DMS53 (cell line): ENCODE measurements at regions not wholly inside any gene's neighbourhood (a gene's known extent, or its start where the extent isn't known, plus 50 kb on each side); places are given as distances from the start of the nearest gene placed in this dataset.
A peak's percentile ranks its signal among the peaks of the same experiment; 100 is the strongest.

Experiments used
- DNase-seq: peaks from one replicate; lab custom pipeline; 2025; lab: John Stamatoyannopoulos, UW

DNA sequence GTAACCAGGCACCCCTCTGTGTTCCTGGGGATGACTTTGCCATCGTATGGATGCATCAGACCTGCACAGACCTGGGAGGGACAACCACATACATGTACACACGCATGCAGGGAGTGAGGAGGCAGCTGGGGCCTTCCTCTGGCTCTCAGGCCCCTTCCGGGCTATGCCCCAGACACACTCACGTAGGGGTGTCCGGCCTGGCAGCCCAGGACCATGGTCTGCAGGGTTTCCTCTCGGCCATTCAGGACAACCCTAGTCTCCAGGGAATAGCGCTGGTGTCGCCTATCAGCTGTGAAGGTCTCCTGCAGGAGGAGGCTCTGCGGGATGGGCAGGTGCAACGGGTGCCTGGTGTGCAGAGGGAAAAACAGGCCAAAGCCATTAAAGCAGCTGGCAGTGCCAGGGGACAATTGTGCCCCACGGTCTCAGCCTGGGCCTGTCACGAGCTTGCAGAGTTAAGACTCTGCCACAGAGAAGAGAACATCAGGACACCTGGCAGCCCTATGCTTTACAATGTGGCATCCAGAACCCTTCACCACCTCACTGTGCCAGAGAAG, 101.4 kb downstream of the RMI2 start:
- peak; percentile 8 for DNase-seq

DNA sequence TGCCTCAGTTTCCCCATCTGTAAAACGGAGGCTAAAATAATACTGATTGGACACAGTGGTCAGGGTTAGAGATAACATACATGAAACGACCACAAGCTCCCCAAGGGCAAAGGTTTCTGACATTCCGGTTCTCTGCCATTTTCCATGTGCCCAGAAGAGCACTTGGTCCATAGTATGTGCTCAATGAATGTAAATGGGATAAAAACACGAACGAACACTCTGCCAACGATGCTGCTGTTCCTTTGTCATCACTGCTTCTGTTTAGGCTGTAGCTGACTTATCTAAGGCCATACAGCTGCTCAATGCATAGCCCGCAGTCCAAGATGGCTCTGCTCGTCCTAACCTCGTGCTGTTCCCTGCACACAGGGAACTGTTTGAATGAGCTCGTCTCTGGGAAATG, 102.0 kb downstream of the RMI2 start:
- DNase-seq, result no peak

DNA sequence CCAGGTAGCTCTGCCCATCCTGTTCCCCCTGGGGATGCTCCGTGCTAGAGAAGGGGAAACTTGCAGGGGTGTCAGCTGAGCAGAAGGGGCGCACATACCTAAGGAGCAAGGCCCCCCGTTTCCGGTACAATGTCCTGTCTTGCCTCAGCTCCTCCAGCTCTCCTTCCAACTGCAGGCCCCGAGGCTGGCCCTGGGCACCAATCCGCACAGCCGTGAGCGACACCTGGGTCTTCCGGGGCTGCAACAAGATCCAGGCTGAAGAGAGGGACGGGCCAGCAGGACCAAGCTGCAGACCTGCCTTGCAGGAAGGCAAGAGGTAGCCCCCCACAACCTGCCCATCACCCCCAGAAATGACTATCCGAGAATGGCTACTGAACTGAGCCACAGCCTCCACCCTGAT, 102.6 kb downstream of the RMI2 start:
- DNase-seq, result no peak

DNA sequence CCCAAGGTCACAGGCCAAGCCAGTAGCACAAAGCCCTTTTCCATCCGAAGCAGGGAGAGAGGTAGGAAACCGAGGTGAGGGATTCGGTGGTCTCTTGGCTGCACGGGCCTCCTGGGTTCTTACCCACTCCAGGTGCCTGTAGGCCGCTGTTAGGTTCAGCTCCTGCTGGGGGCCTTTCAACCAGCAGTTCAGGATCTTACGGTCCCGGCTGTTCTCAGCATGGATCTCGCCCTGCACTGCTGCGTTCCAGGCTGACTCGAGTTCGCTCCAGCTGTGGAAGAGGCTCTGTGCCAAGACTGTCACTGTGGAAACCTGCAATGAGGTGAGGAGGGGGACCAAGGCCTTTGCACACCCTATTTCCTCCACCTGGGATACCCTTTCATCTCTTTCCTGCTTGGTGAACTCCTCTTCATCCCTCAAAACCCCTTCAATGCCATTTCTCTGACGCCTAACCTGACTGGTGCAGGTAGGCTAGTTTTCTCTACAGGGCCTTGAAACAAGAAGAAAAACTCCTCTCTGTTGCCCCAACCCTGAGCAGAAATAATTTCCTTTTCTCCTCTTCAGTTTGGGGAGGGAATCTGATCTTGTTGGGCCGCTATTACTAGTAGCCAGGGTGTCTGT, 103.6 kb downstream of the RMI2 start:
- DNase-seq, result no peak

DNA sequence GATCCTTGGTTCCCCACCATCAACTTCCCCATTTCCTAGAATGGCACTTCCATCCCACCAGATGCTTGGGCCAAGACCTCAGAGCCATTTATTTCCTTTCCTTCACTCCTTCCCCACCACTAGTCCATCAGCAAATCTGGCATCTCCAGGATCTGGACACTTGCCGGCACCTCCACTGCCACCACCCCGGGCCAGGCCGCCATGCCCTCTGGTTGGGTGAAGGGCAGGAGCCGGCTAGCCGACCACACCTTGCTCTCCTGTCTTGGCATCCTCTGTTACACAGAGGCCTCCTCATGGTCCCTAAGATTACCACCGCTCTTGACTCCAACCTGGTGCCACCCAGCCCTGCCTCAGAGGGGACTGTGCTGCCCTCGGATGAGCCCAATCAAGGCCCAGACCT, 104.5 kb downstream of the RMI2 start:
- DNase-seq, result no peak

DNA sequence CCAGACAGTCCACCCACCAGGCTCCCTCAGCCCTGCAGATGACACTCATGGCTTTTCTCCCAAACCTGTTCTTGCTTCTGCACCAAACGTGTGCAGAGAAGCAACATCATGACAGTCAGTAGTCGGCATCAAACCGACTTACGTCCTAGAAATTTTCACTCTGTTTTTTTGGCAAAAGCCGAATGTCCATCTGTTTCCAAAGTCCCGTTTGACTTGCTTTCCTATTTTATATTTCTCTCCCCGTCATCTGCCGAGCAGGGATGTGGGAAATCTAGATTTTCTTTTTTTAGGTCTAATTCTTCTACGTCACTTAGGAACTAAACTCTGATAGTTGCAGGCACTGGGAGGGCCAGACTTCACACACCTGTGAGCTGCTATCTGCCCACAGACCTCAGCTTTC, 104.9 kb downstream of the RMI2 start:
- DNase-seq, result no peak

DNA sequence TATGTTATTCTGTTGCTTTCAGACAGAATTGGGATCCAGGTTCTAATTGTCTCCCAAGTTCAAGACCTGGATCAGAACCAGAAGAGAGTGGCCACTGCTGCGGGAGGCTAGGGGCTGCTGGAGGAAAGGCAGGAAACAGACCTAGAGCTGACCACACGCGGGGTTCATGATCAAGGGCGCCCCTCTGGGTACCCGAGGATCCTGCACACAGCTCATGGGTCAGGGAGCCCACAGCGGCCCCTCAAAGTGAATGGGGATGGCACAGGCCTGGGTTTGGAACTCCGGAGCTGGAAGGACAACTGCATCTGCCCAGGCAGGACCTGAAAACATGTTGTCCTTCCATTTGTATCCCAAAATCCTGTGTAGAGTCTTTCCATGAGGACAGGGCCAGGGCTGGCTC, 107.0 kb downstream of the RMI2 start:
- DNase-seq, result no peak

DNA sequence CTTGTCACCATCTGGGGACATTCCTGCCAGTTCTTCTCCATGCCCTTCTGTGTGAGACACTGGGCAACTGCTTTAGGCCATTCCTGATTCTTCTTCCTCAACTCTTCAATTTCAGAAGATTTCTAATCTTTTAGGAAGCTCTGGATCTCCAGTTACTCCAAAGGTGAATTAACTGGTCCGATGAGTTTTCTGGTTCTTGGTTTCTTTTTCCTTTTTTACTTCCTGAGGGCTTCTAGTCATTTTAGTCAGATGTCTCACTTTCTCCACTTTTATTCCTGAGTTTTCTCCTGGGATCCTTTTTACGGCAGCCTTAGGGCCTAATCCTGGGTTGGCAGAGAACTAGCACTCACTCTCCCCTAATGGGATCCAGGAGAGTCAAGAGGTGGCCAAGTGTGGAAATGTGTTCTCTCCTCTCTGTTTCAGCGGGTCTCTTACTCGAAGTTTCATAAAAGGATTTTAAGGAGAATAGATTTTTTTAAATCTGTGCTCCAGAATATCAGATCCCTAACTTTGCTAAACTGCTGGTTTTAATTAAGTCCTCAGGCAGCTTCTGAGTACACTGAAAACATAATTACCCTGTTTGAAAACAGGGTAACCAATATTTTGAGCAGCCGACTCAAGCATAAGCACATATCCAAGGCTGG, 107.6 kb downstream of the RMI2 start:
- no peak for DNase-seq

DNA sequence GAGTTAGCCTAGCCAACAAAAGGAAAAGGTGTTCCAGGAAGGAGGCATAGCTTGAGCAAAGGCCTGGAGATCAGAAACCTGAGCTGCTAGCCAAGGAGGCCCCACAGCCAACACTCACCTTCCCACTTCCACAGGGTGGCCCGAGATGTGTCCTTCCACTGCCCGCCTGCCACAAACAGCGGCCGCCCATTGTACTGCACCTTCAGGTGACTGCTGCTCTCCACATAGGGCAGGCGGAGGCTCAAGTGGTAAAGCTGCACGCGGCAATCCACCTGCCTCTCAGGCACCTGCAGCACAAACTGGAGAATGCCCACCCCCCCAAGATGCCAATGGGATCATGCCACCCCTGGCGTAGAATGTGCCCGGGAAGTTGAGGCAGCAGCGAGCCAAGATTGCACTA, 111.5 kb downstream of the RMI2 start:
- peak; percentile 5 for DNase-seq

DNA sequence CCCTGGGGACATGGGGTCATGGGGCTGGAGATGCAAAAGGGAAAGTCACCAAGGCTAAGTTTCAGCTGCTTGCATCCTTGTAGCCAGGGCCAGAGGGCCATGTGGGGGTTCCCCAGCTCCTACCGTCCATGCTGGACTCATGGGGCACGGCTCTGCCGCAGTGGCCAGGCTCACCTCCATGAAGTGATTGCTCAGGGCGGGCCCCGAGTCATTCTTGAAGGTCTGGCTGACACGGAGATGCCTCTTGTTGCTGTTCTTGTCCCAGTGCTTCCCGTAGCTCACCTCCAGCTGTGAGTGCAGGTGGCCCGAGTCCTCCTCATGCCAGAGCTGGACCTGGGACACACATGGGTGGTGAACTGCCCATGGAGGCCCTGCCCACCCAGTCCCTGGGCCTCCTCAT, 114.5 kb downstream of the RMI2 start:
- DNase-seq, result no peak

DNA sequence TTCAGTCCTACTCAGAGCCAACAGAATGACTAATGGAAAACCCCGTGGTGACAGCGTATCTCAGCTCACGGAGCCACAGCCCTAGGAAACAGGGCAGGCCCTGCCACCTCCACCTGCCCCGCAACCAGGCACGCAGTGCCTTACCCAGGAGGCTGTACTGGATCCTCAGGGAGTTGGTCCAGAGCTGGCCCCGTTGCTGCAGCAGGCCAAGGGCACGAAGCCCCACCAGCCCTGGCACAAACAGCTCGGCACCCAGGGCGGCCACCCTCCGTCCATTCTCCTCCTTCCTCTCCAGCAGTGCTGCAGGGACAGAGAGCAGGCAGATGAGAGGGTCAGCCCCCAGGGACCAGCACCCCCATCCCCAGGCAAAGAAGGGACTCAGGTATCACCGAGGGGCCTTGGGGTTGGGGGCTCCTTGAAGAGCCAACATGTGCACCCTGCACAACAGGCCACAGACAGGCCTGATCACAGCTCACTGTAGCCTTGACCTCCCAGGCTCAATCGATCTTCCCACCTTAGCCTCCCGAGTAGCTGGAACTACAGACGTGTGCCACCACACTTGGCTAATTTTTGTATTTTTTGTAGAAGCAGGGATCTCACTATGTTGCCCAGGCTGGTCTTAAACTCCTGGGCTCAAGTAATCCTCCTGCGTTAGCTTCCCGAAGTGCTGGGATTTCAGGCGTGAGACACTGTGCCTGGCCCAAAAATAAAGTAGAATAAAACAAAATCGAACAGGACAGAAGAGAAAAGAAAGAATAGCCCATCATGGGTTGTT, 115.7 kb downstream of the RMI2 start:
- no peak for DNase-seq

DNA sequence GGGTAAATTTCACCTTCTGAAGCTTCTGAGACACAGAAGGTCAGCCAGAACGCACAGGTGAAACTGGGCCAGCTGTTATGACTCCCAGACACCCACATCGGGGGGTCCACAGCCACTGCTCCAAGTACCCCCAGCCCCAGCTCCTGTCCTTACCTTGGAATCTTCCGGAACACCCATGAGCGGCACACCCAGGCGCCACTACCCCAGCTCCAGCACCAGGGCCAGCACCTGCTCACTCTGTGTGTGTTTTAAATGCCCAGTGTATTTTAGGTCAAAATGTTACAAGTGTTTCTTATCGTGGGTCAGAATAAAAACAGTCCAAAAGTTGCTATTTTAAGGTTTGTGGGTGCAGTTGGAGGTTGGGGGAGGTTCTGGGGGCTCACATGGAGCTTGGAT, 116.3 kb downstream of the RMI2 start:
- no peak for DNase-seq

DNA sequence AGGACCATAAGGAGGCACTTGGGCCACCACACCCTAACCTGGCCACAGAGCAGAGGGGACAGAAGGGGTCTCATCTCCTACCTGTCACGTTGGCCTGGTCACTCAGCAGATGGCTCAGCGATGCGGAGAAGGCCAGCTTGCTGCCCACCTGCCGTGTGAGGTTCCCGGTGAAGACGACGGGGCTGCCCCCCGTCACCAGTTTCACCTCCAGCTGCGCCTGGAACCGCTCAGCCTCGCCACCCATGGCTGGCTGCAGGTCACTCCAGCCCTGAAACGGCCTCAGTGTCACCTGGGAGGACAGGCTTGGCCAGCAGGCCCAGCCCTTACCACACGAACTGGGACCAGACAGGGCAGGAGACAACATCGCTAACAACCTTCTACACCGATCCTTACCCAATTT, 116.8 kb downstream of the RMI2 start:
- DNase-seq, result no peak

DNA sequence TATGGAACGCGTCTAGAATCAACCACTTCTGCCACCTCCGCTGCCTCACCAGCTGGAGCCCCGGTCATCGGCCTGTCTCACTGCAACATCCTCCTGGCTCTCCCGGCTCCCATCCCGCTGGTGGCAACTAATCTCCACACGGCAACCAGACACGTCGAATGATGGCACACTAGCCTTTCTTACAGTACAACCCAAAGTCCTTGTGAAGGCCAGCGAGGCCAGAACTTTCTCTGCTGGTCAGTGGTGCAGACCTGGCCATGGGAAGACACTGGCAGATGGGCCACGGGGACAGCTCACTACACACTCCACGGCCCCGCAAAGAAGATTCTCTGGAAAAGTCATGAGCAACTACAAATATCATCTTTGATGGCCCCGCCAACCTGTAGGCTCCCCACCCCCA, 117.6 kb downstream of the RMI2 start:
- DNase-seq, result no peak

DNA sequence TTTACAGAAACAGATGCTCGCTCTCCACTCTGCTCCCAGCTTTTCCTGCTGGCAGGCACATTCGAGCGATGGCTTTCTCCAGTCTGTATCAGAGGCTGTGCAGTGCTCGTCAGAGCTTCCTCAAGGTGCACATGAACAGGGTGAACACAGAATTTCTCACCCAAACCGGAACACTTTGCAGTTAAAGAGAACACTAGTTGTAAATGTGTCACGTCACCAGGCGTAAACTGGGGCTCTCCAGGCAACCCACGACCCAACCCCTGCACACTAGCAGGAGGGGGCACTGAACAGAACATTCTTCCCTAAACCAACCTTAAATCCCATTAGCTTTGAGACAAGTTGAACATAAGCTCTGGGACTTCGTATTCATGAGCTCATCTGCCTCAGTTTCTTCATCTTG, 119.0 kb downstream of the RMI2 start:
- no peak for DNase-seq

DNA sequence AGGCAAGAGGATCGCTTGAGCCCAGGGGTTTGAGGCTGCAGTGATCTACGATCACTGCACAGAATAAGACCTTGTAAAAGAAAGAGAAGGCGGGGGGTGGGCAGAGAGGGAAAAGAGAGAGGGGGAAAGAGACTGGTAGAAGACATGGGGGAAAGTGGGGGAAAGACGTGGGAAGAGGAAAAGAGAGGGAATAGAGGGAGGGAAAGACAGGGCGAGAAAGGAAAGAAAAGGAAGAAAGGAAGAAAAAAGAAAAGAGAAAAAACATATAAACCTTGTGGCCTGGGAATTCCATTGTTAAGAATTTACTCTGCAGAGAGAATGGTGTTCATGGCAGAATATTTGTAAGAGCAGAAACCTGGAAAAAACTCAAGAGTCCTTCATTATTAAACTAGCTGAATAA, 120.4 kb downstream of the RMI2 start:
- no peak for DNase-seq

DNA sequence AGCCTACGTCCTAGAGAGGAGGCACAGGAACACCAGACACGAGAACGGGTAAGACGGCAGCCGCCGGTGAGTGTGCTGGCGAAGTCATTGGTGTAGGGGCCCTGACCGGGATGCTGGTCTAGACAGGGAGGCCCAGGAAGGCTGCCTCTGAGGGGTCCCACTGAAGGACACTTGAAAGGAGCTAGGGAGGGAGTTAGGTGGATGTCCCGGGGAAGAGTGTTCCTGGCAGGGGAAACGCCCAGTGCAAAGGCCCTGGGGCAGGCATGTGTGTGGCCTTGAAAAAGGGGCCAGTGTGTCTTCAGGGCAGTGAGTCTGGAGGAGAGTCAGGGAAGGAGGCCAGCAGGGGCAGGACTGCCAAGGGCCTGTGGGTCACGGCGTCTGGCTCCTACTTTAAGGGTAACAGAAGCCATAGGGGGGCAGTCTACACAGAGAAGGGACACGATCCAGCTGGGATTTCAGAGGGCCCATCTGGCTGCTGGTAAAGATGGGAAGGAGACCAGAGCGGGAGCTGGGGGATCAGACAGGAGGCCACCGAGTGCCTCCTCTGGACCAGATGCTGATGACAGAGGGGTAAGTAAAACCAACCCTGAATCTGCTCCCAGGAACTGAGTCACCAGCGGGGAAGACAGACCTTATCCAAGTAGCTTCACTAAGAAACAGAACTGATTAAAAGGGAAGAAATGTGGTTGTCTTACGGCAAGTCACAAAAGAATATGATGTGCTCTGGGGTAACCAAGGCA, 115.9 kb downstream of the LITAF start:
- no peak for DNase-seq

DNA sequence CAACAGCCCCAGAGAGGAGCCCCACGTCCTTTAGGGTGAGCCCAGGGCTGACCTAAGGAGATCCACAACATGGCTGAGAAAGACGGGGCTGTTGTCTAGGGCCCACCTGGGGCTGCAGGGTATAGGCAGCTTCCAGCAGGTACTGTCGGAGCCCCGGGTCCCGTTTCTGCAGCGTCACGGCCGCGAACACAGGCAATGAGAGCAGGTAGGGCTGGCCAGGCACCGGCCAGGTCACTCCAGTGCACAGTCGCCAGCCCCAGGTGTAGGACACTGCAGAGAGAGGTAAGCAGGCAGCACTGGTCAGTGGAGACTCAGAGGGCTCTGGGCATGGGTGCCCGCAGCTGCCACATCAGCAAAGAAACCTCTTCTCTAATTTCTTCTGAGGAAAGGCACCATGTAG, 115.2 kb downstream of the LITAF start:
- no peak for DNase-seq

DNA sequence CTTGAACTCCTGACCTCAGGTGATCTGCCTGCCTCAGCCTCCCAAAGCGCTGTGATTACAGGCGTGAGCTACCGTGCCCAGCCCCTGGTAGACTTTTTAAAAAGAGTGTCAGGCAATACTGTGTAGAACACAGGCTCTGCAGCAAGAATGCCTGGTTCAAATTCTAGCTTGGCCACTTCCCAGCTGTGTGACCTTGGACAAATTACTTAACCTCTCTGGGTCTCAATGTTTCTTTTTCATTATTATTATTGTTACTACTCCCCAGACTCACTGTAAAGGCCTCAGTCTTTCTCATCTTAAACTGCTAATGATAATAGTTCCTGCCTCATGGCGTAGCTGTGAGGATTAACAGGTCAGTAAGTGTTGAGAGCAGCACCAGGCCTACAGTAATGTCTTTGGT, 114.3 kb downstream of the LITAF start:
- no peak for DNase-seq

DNA sequence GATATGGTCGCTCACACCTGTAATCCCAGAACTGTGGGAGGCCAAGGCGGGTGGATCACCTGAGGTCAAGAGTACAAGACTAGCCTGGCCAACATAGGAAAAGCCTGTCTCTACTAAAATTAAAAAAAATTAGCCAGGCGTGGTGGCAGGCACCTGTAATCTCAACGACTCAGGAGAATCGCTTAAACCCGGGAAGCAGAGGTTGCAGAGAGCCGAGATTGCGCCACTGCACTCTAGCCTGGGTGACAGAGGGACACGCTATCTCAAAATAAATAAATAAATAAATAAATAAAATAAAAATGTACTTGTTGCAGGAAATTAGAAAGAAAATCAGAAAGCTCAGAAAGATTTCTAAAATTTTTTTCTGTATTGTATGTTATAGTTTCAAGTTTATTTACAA, 113.9 kb downstream of the LITAF start:
- DNase-seq, result no peak

DNA sequence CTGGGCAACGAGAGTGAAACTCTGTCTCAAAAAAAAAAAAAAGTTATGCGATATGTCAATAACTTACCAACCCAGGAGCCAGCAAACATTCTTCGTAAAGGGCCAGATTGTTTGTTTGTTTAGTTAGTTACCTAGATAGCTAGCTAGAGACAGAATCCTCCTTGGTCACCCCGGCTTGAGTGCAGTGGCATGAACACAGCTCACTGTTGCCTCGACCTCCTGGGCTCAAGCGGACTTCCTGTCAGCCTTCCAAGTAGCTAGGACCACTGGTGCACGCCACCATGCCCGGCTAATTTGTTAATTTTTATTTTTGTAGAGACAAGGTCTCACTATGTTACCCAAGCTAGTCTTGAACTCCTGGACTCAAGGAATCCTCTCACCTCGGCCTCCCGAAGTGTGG, 113.0 kb downstream of the LITAF start:
- DNase-seq, result peak; percentile 25

DNA sequence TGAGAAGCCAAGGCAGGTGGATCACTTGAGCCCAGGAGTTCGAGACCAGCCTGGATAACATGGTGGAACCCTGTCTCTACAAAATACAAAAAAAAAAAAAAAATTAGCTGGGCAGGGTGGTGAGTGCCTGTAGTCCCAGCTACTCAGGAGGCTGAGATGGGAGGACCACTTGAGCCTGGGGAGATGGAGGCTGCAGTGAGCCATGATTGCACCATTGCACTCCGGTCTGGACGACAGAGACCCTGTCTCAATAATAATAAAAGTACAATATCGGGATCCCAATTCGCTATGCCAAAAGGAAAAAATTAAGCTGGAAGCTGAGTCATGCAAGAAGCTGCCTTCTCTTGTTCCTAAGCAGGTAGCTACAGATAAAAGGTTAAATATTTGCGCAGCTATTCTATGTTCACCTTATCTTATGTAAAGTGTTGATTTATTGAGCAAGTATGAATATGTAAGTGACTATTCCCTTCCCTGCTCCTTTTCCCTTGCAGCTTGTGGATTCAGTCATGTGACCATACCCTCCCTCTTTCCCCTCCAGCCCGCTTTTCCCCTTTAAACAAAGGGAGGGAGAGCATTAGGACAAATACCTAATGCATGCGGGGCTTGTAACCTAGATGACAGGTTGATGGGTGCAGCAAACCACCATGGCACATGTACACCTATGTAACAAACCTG, 112.0 kb downstream of the LITAF start:
- peak; percentile 64 for DNase-seq
